Chondrocyte (in vitro differentiated cells): ENCODE measurements at regions not wholly inside any gene's neighbourhood (a gene's known extent, or its start where the extent isn't known, plus 50 kb on each side); places are given as distances from the start of the nearest gene placed in this dataset.

Experiments
- DNase-seq: peaks from one replicate; pipeline ENCODE4 v3.0.0; 2021; ENCODE audit warnings: mixed read lengths, low spot score
- H3K27ac Mint-ChIP-seq: one replicate; pipeline ENCODE4 v1.8.0; 2021; ENCODE audit warnings: mild to moderate bottlenecking, moderate library complexity, mixed read lengths; ENCODE audit not compliant: unreplicated experiment
- H3K27me3 Mint-ChIP-seq: 2 replicates; pipeline ENCODE4 v1.8.0; 2021; ENCODE audit warnings: low read depth, mixed read lengths
- H3K36me3 Mint-ChIP-seq: 2 replicates; pipeline ENCODE4 v1.8.0; 2021; ENCODE audit warnings: low read depth, mixed read lengths
- H3K4me1 Mint-ChIP-seq: 2 replicates; pipeline ENCODE4 v1.8.0; 2021; ENCODE audit warnings: low read depth, mild to moderate bottlenecking, mixed read lengths
- H3K4me3 Mint-ChIP-seq: one replicate; pipeline ENCODE4 v1.8.0; 2021; ENCODE audit warnings: mild to moderate bottlenecking, moderate library complexity, mixed read lengths; ENCODE audit not compliant: unreplicated experiment
- H3K9me3 Mint-ChIP-seq: 2 replicates; pipeline ENCODE4 v1.8.0; 2021; ENCODE audit warnings: low read depth, mixed read lengths
- CTCF ChIP-seq: fragments of 200-600 bp; sonication (generic); IDR thresholded peaks from 2 replicates; pipeline ENCODE4 v1.5.0; 2021; ENCODE audit warnings: antibody characterized with exemption, mild to moderate bottlenecking, moderate library complexity

DNA sequence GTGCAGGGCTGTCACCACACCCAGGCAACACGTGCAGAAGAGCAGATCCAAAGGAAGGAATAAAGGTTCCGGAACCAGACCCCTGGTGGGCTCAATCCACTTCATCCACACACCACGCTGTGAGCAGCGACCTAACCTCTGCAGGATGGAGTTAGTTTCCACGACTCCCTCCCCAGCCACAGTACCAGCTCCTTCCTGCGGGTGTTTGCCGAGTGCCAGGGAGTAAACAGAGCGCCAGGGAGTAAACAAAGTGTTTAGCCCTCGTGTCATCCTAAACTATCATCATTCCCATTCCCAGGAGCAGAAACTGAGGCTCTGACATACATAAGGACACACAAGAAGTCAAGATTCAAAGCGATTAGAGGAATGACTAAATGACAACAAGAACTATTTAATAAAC lies 261.3 kb downstream of the MN1 start:
- no peaks in the 10 kb centered on the region for H3K36me3 Mint-ChIP-seq
- H3K27ac Mint-ChIP-seq: no peak overlapping the region
- TF ChIP-seq CTCF: no peak

GRCh38 chr22:27540656-27541396 lies 260.7 kb downstream of the MN1 start:
- H3K27me3 Mint-ChIP-seq: no peaks in the 10 kb centered on the region
- H3K4me1 Mint-ChIP-seq: peaks cover 17% of the 10 kb centered on the region
- no peak overlapping the region for H3K4me3 Mint-ChIP-seq
- DNase-seq: no peak
- TF ChIP-seq CTCF: no peak
- H3K36me3 Mint-ChIP-seq: no peaks in the 10 kb centered on the region
- H3K27ac Mint-ChIP-seq: no peak overlapping the region
- no peaks in the 10 kb centered on the region for H3K9me3 Mint-ChIP-seq

More for the DNA sequence above, 261.3 kb downstream of the MN1 start:
- no peaks in the 10 kb centered on the region for H3K9me3 Mint-ChIP-seq
- peaks cover 18% of the 10 kb centered on the region for H3K4me1 Mint-ChIP-seq
- DNase-seq: no peak
- no peak overlapping the region for H3K4me3 Mint-ChIP-seq
- H3K27me3 Mint-ChIP-seq: no peaks in the 10 kb centered on the region

DNA sequence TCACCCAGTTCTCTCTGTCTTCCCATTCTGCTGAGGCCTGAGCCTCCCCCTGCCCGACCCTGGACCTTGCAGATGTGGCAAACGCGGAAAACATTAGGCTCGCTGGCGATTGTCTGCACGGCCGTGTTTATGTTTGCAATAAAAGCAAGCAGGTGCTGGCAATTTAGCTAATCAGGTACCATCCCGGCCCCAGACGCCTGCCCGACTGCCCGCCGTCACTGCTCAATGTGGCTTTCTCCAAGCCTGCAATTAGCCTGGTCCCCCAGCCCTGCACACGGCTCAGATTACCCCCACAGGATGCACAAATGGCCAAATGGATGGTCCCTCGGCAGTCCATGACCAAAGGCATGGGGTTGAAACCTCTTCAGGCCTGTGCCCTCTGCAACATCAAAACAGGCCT lies 259.7 kb downstream of the MN1 start:
- Mint-ChIP-seq H3K36me3 (no peaks in the 10 kb centered on the region), H3K9me3 (no peaks in the 10 kb centered on the region), H3K4me1 (peaks cover 15% of the 10 kb centered on the region), H3K27me3 (no peaks in the 10 kb centered on the region), H3K27ac (no peak overlapping the region), H3K4me3 (no peak overlapping the region)
- no peak for TF ChIP-seq CTCF
- DNase-seq: no peak

GRCh38 chr22:27542602-27543001 lies 259.0 kb downstream of the MN1 start:
- Mint-ChIP-seq H3K27ac (no peak overlapping the region), H3K4me3 (no peak overlapping the region)

GRCh38 chr22:27543460-27543859 lies 258.1 kb downstream of the MN1 start:
- Mint-ChIP-seq H3K4me3 (no peak overlapping the region), H3K27me3 (no peaks in the 10 kb centered on the region), H3K9me3 (no peaks in the 10 kb centered on the region), H3K4me1 (peaks cover 4% of the 10 kb centered on the region), H3K27ac (no peak overlapping the region), H3K36me3 (no peaks in the 10 kb centered on the region)
- no peak for DNase-seq
- no peak for TF ChIP-seq CTCF

More at GRCh38 chr22:27542602-27543001, 259.0 kb downstream of the MN1 start:
- Mint-ChIP-seq H3K4me1 (peaks cover 8% of the 10 kb centered on the region), H3K9me3 (no peaks in the 10 kb centered on the region), H3K27me3 (no peaks in the 10 kb centered on the region), H3K36me3 (no peaks in the 10 kb centered on the region)
- DNase-seq: no peak
- no peak for TF ChIP-seq CTCF
